Upper lobe of left lung (tissue), 6 donors: ENCODE measurements at regions not wholly inside any gene's neighbourhood (a gene's known extent, or its start where the extent isn't known, plus 50 kb on each side); places are given as distances from the start of the nearest gene placed in this dataset.
A peak's percentile ranks its signal among the peaks of the same experiment; 100 is the strongest.

Source experiments
- ATAC-seq, 2 donors: fragments of 200-7000 bp; cut with Tn5 transposase; one replicate each; pipeline ENCODE4 v1.9.1; 2022; ENCODE audit warnings: mild to moderate bottlenecking in 2 of 2, moderate library complexity in 2 of 2; ENCODE audit not compliant: low FRiP score in 2 of 2
- DNase-seq, 2 donors: peaks; one replicate each; pipeline ENCODE4 v3.0.0-alpha.2; 2019 to 2020
- H3K27ac ChIP-seq, 4 donors: fragments of 200-600 bp; sonication (generic); one replicate each; pipeline ENCODE4 v1.5.1; 2016 to 2019
- H3K27me3 ChIP-seq, 4 donors: fragments of 200-600 bp; sonication (generic); one replicate each; pipeline ENCODE4 v1.5.1; 2017 to 2019
- H3K36me3 ChIP-seq, 4 donors: fragments of 200-600 bp; sonication (generic); one replicate each; pipeline ENCODE4 v1.5.1; 2016 to 2019
- H3K4me1 ChIP-seq, 4 donors: fragments of 200-600 bp; sonication (generic); one replicate each; pipeline ENCODE4 v1.5.1; 2018 to 2019
- H3K4me3 ChIP-seq, 4 donors: fragments of 200-600 bp; sonication (generic); one replicate each; pipeline ENCODE4 v1.5.1; 2017 to 2019; ENCODE audit warnings: mild to moderate bottlenecking in 2 of 4, moderate library complexity in 1 of 4
- H3K9me3 ChIP-seq, 4 donors: fragments of 200-600 bp; sonication (generic); one replicate each; pipeline ENCODE4 v1.5.1; 2018 to 2019
- CTCF ChIP-seq, 6 experiments: fragments of 450-650 bp in 4 of 6; fragments of 200-600 bp in 2 of 6; sonication (generic) in 2 of 6; IDR thresholded peaks; one replicate each; pipeline ENCODE4 v1.5.1; 2016 to 2019; ENCODE audit warnings: antibody characterized with exemption in 6 of 6
- EP300 ChIP-seq, 4 donors: sonication (generic); formaldehyde crosslinking; IDR thresholded peaks; one replicate each; pipeline ENCODE4 v1.5.1; 2017; ENCODE audit warnings: antibody characterized with exemption in 4 of 4, control low read depth in 2 of 4
- POLR2A ChIP-seq, 4 donors: fragments of 450-650 bp; IDR thresholded peaks; one replicate each; pipeline ENCODE4 v1.5.1; 2016 to 2017; ENCODE audit warnings: antibody characterized with exemption in 4 of 4, mild to moderate bottlenecking in 2 of 4
- POLR2AphosphoS5 ChIP-seq, 2 donors: sonication (generic); formaldehyde crosslinking; IDR thresholded peaks; one replicate each; pipeline ENCODE4 v1.5.1; 2017; ENCODE audit warnings: antibody characterized with exemption in 2 of 2
- WGBS, 2 donors: methylation state at CpG; one replicate each; pipeline ENCODE4 v1.1.5; 2017 to 2018; 5-methylcytosine and 5-hydroxymethylcytosine counted together
- donor health status: DM: no; HTN: no; CAD: no; lungs with moderate emphysema.
- donor health status: DM: no; HTN: yes; CAD: no; lungs with severe emphysema.

- DNase-seq (no peak), ATAC-seq (no peak)
- Histone ChIP-seq H3K9me3 (no peaks in the 10 kb centered on the region), H3K4me3 (no peak overlapping the region), H3K4me1 (no peaks in the 10 kb centered on the region), H3K36me3 (no peaks in the 10 kb centered on the region), H3K27ac (no peak overlapping the region), H3K27me3 (no peaks in the 10 kb centered on the region)
- 48 to 57% methylated on average over 1 of the region's 1 CpG for WGBS, 2 donors
- no peak for TF ChIP-seq POLR2A (IDR thresholded peaks at IDR 0.05)
- no peak for TF ChIP-seq EP300 (IDR thresholded peaks at IDR 0.05)
- TF ChIP-seq POLR2AphosphoS5 (IDR thresholded peaks at IDR 0.05) = no peak
- no peak for TF ChIP-seq CTCF (IDR thresholded peaks at IDR 0.05)
Observed at GRCh38 chr4:65791111-65791811, 121.0 kb upstream of the EPHA5 start.

- Histone ChIP-seq H3K27me3 (no peaks in the 10 kb centered on the region), H3K4me3 (no peak overlapping the region), H3K27ac (no peak overlapping the region), H3K4me1 (no peaks in the 10 kb centered on the region), H3K36me3 (no peaks in the 10 kb centered on the region), H3K9me3 (no peaks in the 10 kb centered on the region)
- WGBS, 2 donors = 78 to 92% methylated on average over 2 of the region's 2 CpGs
- DNase-seq (no peak), ATAC-seq (no peak)
- no peak for TF ChIP-seq POLR2AphosphoS5 (IDR thresholded peaks at IDR 0.05)
- TF ChIP-seq EP300 (IDR thresholded peaks at IDR 0.05) = no peak
- no peak for TF ChIP-seq POLR2A (IDR thresholded peaks at IDR 0.05)
- no peak for TF ChIP-seq CTCF (IDR thresholded peaks at IDR 0.05)
Observed at GRCh38 chr4:65789805-65790204, 119.5 kb upstream of the EPHA5 start.

DNA sequence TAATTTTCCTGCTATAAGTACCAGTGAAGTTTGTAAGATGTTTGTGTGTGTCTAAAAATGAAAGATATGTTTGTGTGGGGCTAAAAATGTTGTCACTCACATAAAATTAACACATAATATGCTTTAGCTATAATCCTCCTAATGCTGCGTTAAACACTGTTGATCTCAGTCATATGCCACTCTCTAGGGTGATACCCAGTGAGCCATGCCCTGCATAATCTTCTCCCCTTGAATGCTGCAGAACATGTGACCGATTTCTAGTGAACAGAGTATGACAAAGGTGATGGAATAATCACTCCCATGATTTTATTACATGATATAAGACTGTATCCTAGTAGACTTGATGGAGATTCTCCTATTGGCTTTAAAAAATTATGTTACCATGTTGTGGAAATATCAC is 119.1 kb upstream of the EPHA5 start:
- Histone ChIP-seq H3K4me3 (no peak overlapping the region), H3K27me3 (no peaks in the 10 kb centered on the region), H3K4me1 (no peaks in the 10 kb centered on the region), H3K27ac (no peak overlapping the region), H3K9me3 (no peaks in the 10 kb centered on the region), H3K36me3 (no peaks in the 10 kb centered on the region)
- DNase-seq (no peak), ATAC-seq (no peak)
- TF ChIP-seq EP300 (IDR thresholded peaks at IDR 0.05) (no peak), POLR2A (IDR thresholded peaks at IDR 0.05) (no peak), POLR2AphosphoS5 (IDR thresholded peaks at IDR 0.05) (no peak), CTCF (IDR thresholded peaks at IDR 0.05) (no peak)
- WGBS, 2 donors = 82 to 83% methylated on average over 2 of the region's 2 CpGs

- H3K4me3 ChIP-seq = no peak overlapping the region
- no peaks in the 10 kb centered on the region for H3K36me3 ChIP-seq
- TF ChIP-seq POLR2A (IDR thresholded peaks at IDR 0.05) (no peak), EP300 (IDR thresholded peaks at IDR 0.05) (no peak), CTCF (IDR thresholded peaks at IDR 0.05) (no peak), POLR2AphosphoS5 (IDR thresholded peaks at IDR 0.05) (no peak)
- peaks cover 0 to 18% (median 5%) of the 10 kb centered on the region in 4 donors for H3K9me3 ChIP-seq
- no peaks in the 10 kb centered on the region for H3K4me1 ChIP-seq
- no peaks in the 10 kb centered on the region for H3K27me3 ChIP-seq
- no peak for DNase-seq
- WGBS, 2 donors = 92% methylated on average over 1 of the region's 1 CpG; no CpG with 5 or more reads in 1 of the 2 donors
- H3K27ac ChIP-seq = no peak overlapping the region
- no peak for ATAC-seq
Observed at GRCh38 chr4:65777270-65777669, 107.0 kb upstream of the EPHA5 start.

- Histone ChIP-seq H3K9me3 (peaks cover 0 to 18% (median 5%) of the 10 kb centered on the region in 4 donors), H3K36me3 (no peaks in the 10 kb centered on the region), H3K27me3 (no peaks in the 10 kb centered on the region), H3K4me1 (no peaks in the 10 kb centered on the region), H3K4me3 (no peak overlapping the region), H3K27ac (no peak overlapping the region)
- no peak for TF ChIP-seq POLR2A (IDR thresholded peaks at IDR 0.05)
- no peak for TF ChIP-seq CTCF (IDR thresholded peaks at IDR 0.05)
- no peak for TF ChIP-seq POLR2AphosphoS5 (IDR thresholded peaks at IDR 0.05)
- no peak for TF ChIP-seq EP300 (IDR thresholded peaks at IDR 0.05)
- peak in 1 of 2 donors; percentile 46 for ATAC-seq
- 92 to 97% methylated on average over 5 to 6 of the region's 6 CpGs for WGBS, 2 donors
- peak in 1 of 2 donors; percentile 8 for DNase-seq
Observed at GRCh38 chr4:65773636-65774035, 103.3 kb upstream of the EPHA5 start.
